ENCODE measurements at regions not wholly inside any gene's neighbourhood (a gene's known extent, or its start where the extent isn't known, plus 50 kb on each side); places are given as distances from the start of the nearest gene placed in this dataset.
"Not testable (repeated sequence)": the region's sequence is repeated elsewhere in the genome, so short reads cannot be mapped to it uniquely, and the experiment has no call there.

DNA sequence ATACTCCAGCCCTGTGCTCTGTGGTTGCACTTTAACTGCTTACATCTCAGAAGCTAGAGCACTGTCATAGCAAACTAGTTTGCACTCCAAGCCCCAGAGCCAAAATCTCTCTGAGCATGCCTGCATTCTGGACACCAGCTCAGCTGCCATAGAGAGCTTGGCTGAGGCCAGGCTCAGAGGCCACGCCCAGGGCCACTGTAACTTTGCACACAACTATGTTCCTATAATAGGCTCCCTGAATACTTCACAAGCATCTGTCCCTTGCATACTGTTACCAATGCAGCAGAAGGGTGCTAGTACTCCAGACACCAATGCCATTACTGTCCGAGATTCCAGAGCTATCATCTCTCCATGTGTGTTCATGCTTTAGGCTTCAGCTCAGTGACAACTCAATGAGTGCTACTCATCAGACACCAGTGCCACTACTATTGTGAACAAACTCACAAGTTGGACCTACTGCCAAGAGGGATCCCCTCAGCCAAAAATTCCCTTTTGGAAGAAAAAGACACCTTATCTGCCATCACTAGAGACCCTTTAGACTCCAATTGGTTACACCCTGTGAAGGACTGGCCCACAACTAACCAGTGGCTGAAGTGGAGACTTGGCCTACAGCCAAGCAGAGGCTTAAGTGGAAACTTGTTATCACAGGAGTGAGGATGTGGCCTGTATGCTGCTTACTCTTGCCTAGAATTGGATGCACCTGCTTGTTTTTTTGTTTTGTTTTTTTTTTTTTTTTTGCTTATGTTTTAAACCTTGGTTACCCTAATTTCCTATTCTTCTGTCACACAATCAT, 211.6 kb upstream of the MAGI2 start:
- no peak for DNase-seq (ENCODE audit: low read depth)
- TF ChIP-seq, protein P1, sequence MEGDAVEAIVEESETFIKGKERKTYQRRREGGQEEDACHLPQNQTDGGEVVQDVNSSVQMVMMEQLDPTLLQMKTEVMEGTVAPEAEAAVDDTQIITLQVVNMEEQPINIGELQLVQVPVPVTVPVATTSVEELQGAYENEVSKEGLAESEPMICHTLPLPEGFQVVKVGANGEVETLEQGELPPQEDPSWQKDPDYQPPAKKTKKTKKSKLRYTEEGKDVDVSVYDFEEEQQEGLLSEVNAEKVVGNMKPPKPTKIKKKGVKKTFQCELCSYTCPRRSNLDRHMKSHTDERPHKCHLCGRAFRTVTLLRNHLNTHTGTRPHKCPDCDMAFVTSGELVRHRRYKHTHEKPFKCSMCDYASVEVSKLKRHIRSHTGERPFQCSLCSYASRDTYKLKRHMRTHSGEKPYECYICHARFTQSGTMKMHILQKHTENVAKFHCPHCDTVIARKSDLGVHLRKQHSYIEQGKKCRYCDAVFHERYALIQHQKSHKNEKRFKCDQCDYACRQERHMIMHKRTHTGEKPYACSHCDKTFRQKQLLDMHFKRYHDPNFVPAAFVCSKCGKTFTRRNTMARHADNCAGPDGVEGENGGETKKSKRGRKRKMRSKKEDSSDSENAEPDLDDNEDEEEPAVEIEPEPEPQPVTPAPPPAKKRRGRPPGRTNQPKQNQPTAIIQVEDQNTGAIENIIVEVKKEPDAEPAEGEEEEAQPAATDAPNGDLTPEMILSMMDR (conservative IDR thresholded peaks at IDR 0.05; ENCODE audit: low read depth, low read length): no peak
- H3K4me3 ChIP-seq (ENCODE audit: low read depth, low read length): no peak overlapping the region

DNA sequence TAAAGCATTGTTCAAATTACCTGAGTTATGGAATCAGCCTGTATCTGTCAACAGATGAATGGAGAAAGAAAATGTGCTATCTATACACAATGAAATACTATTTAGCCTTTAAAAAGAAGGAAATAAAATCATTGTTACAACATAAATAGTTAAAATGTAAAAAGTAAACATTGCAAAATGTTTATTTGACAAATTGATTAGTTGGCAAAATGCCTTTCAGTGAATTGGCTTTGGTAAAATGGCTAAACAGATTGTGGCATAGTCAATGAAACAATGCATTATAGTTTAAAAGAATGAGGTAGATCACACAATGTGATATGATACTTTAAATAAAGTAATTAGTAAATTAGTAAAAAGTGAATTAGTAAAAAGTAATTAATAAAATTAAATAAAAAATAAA, 204.8 kb upstream of the MAGI2 start:
- H3K4me3 ChIP-seq (ENCODE audit: low read depth, low read length): no peak overlapping the region
- TF ChIP-seq, protein P1 (conservative IDR thresholded peaks at IDR 0.05; ENCODE audit: low read depth, low read length): no peak
- no peak for DNase-seq (ENCODE audit: low read depth)

DNA sequence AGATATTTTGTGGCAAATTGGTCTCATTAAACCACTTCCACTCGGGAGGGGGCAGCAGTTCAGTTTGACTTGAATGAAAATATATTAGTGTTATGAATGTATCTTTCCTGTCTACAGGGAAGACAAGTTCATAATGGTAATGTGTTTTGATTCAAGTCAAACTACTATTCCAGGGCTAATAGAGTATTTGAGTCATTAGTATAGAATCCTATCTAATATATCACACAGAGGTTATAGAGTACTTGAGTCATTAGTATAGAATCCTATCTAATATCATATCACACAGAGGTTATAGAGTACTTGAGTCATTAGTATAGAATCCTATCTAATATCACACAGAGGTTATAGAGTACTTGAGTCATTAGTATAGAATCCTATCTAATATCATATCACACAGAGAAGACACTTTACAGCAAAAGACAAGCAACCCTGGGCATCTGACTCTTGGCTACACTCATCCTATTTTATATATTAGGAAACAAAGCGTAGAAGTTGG, 199.7 kb upstream of the MAGI2 start:
- no peak for DNase-seq (ENCODE audit: low read depth)
- TF ChIP-seq, protein P1 (conservative IDR thresholded peaks at IDR 0.05; ENCODE audit: low read depth, low read length): no peak
- H3K4me3 ChIP-seq (ENCODE audit: low read depth, low read length): no peak overlapping the region

DNA sequence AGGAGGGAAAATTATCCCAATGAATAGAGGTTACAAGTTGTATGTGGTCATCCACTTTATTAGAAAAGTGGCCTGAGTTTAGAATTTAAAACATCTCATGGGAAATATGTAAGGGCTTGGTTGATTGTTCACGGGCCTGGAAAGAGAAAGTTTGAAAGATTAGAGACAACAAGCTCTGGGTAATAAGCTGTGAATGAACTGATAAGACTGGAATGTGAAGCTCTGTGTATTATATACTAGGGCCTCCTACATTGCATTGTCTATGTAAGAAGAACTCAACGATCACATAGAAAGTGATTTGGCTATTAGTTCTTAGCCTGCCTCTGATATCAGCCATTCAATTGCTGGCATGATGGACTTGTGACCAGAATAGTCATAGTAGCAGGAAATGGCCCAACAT, 199.2 kb upstream of the MAGI2 start:
- H3K4me3 ChIP-seq (ENCODE audit: low read depth, low read length): no peak overlapping the region
- DNase-seq (ENCODE audit: low read depth): no peak
- TF ChIP-seq, protein P1 (conservative IDR thresholded peaks at IDR 0.05; ENCODE audit: low read depth, low read length): no peak

DNA sequence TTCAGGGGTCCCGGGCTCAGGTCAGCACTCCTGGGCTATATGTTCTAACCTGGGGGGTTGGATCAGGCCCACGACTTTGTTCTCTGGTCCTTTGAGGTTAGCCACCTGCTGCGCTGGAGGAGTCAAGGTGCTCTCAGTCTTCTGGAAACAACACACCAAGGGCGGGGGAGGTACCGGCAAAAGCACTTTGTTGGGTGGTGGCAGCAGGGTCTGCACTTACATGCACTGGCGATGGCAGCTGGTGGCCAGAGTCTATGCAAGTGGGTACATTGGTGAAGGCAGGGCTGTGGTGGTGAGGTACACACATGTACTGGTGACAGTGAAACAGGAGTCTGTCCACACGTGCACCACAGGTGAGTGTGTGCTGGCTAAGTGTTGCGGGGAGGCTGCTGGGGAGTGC, 194.2 kb upstream of the MAGI2 start:
- TF ChIP-seq, protein P1 (conservative IDR thresholded peaks at IDR 0.05; ENCODE audit: low read depth, low read length): no peak
- no peak for DNase-seq (ENCODE audit: low read depth)
- H3K4me3 ChIP-seq (ENCODE audit: low read depth, low read length): no peak overlapping the region

DNA sequence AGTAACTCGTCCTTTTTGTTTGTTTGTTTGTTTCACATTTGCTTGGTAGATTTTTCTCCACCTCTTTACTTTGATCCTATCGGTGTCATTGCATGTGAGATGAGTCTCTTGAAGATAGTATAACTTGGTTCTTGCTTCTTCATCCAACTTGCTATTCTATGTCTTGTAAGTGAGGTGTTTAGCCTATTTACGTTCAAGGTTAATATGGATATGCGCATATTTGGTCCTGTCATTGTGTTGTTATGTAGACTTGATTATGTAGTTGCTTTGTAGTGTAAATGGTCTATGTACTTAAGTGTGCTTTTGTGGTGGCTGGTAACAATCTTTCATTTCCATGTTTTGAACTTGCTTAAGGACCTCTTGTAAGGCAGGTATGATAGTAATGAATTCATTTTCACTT, 192.8 kb upstream of the MAGI2 start:
- no peak overlapping the region for H3K4me3 ChIP-seq (ENCODE audit: low read depth, low read length)
- TF ChIP-seq, protein P1 (conservative IDR thresholded peaks at IDR 0.05; ENCODE audit: low read depth, low read length): no peak
- no peak for DNase-seq (ENCODE audit: low read depth)

DNA sequence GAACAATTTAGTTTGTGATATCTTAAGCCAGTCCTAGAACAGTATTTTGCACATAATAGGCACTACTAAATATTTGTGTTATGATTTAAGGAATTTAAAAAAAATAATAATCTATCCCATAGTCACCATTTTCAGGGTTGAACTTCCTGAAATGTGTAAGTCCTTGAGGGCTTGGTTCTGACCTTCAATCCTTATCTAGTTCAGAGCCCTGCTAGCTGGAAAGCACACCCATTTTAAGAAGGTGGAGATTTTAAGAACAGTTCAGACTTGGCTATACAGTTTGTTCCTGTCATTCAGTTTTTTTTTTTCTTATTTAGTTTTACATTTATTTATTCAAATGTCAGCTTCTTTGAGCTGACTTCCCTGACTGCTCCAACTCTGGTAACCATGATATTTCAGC, 183.4 kb upstream of the MAGI2 start:
- no peak for DNase-seq (ENCODE audit: low read depth)
- H3K4me3 ChIP-seq (ENCODE audit: low read depth, low read length): no peak overlapping the region
- TF ChIP-seq, protein P1 (conservative IDR thresholded peaks at IDR 0.05; ENCODE audit: low read depth, low read length): no peak

DNA sequence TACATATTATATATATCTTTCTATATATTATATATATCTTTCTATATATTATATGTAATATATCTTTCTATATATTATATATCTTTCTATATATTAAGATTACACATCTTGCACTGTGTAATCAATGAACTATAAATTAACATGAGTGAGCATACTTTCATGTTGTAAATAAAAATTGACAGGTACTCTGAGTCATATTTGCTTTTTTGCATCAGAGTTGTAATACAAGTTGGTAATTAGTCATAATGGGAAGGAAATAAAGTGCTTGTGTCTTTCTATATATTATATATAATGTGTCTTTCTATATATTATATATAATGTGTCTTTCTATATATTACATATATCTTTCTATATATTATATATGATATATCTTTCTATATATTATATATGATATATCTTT, 172.5 kb upstream of the MAGI2 start:
- not testable (repeated sequence) for H3K4me3 ChIP-seq (ENCODE audit: low read depth, low read length); DNase-seq (ENCODE audit: low read depth)
